HG02763 (cell line): ENCODE measurements at regions not wholly inside any gene's neighbourhood (a gene's known extent, or its start where the extent isn't known, plus 50 kb on each side); places are given as distances from the start of the nearest gene placed in this dataset.
"Not testable (repeated sequence)": the region's sequence is repeated elsewhere in the genome, so short reads cannot be mapped to it uniquely, and the experiment has no call there.

Experiments used
- ATAC-seq: cut with Tn5 transposase; IDR thresholded peaks from one replicate; pipeline ENCODE4 v1.9.1; 2021; ENCODE audit warnings: mild to moderate bottlenecking, moderate library complexity; ENCODE audit not compliant: unreplicated experiment

- ATAC-seq: no peak
Observed at GRCh38 chr5:12208366-12209100, 304.3 kb upstream of the CTNND2 start.

DNA sequence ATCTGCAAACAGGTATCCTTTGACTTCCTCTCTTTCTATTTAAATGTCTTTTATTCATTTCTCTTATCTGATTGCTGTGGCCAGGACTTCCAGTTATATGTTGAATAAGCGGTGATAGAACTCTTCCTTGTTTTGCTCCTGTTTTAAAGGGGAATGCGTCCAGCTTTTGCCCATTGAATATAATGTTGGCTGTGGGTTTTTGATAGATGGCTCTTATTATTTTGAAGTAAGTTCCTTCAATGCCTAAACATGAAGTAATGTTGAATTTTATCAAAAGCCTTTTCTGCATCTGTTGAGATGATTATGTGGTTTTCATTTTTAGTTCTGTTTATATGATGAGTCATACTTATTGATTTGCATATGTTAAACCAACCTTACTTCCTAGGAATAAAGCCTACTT lies 300.5 kb upstream of the CTNND2 start:
- ATAC-seq: no peak

GRCh38 chr5:12193536-12193935 lies 289.3 kb upstream of the CTNND2 start:
- no peak for ATAC-seq

DNA sequence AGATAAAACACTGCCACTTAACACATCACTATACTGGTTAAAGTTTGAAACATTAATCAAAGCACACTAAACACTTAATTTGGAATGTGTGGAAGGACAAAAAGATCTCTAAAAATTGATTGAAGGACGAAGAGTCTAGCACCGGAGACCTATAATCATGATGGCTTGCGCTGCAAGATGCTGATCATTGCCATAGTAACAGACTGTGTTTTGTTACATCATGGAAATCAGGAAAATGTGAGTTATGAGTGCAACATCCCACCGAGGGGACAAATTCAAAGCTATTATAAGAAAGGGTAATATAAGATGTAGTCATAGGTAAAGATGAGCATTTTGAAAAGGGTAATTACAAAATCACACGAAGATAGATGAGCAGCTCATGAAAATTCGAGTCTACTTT lies 278.8 kb upstream of the CTNND2 start:
- ATAC-seq: no peak

DNA sequence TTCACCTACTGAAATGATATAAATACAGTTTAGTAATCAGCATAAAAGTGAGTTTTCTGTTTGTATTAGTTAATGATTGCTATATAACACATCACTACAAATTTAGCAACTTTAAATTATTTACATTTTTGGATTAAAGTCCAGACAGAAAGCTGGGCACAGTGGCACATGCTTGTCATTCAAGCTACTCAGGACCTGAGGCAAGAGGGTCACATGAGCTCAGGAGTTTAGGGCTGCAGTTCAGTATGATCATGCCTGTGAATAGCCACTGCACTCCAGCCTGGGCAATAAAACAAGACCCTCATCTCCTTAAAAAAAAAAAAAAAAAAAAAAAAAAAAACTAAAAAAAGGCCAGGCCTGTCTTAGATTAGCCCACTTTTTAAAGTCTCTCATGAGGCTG lies 273.6 kb upstream of the CTNND2 start:
- no peak for ATAC-seq

GRCh38 chr5:12177225-12177624 lies 273.0 kb upstream of the CTNND2 start:
- no peak for ATAC-seq

DNA sequence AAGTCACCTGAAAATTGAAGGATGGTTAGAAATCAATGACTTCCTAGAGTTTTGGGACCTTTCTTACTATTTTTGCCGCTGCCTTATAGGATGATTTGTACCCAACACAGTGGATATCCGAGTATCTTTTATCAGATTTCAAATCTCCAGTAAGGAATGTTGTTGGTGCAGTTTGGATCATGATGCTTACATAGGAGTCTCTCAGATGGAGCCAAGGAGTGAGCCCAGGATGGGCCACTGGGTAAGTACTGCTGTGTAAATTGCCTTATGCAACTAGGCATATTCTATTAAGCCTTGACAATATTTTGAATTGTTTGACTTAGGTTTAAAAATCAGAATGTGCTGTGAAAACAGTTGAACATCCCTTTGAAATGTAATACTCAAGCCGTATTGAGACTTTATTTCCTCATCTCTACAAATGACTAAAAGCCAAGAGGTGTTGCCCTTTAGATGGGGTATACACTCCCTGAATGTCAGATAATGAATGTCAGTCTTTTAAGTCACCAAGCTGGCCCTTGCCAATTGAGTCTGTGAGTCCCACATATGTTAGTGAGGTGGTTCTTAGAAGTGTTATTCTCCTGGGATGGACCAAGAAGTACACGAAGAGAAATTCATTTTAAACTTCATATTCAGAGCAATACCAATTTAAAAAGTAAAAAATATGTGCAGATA lies 271.8 kb upstream of the CTNND2 start:
- no peak for ATAC-seq

DNA sequence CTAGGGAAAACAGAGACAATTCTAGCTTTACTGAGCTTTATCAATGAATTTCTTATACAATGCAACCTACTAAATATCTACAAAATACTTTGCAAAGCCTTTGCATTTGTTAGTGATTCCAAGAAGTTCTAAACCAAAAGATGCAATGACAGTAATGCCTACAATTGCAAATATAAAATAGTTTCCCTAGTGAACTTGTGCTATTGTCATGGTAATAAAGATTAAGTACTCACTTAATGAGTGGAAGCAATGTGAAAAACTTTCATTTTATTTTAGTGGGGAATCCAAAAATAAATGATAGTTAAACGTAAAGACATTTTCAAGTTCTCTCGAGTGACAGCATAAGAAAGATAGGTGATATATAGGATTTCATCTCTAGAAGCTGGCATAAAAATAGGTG lies 270.5 kb upstream of the CTNND2 start:
- no peak for ATAC-seq

GRCh38 chr5:12169536-12169935 lies 265.3 kb upstream of the CTNND2 start:
- no peak for ATAC-seq

- no peak for ATAC-seq
Observed at GRCh38 chr5:12162863-12163262, 258.6 kb upstream of the CTNND2 start.

DNA sequence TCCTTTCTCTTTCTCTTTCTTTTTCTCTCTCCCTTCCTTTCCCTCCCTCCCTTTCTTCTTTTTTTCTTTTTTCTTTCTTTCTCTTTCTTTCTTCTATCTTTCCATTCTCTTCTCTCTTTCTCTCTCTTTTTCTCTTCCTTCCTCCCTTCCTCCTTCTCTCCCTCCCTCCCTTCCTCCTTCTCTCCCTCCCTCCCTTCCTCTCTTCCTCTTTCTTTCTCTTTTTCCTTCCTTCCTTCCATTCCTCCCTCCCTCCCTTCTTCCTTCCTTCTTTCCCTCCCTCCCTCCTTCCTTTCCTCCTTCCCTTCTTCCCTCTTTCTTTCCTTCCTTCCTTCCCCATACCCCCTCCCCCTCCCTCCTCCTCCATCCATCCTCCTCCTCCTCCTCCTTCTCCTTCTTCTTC lies 243.3 kb upstream of the CTNND2 start:
- ATAC-seq: no peak

- ATAC-seq: no peak
Observed at GRCh38 chr5:12141496-12141895, 237.2 kb upstream of the CTNND2 start.

- ATAC-seq: no peak
Observed at GRCh38 chr5:12133520-12133919, 229.3 kb upstream of the CTNND2 start.

DNA sequence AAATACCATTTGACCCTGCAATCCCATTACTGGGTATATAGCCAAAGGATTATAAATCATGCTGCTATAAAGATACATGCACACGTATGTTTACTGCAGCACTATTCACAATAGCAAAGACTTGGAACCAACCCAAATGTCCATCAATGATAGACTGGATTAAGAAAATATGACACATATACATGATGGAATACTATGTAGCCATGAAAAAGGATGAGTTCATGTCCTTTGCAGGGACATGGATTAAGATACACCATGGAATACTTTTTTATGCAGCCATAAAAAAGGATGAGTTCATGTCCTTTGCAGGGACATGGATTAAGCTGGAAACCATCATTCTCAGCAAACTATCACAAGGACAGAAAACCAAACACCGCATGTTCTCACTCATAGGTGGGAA lies 226.8 kb upstream of the CTNND2 start:
- not testable (repeated sequence) for ATAC-seq

DNA sequence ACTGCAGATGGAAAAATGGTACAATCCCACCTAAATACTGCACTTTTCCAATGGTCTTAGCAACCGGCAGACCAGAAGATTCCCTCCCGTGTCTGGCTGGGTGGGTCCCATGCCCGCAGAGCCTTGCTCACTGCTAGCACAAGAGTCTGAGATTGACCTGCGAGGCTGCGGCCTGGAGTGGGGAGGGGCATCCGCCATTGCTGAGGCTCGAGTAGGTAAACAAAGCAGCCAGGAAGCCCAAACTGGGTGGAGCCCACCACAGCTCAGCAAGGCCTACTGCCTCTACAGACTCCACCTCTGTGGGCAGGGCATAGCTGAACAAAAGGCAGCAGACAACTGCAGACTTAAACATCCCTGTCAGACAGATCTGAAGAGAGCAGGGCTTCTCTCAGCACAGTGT lies 221.6 kb upstream of the CTNND2 start:
- ATAC-seq: no peak

- no peak for ATAC-seq
Observed at GRCh38 chr5:12119657-12120056, 215.4 kb upstream of the CTNND2 start.

- ATAC-seq: no peak
Observed at GRCh38 chr5:12114075-12114474, 209.8 kb upstream of the CTNND2 start.

DNA sequence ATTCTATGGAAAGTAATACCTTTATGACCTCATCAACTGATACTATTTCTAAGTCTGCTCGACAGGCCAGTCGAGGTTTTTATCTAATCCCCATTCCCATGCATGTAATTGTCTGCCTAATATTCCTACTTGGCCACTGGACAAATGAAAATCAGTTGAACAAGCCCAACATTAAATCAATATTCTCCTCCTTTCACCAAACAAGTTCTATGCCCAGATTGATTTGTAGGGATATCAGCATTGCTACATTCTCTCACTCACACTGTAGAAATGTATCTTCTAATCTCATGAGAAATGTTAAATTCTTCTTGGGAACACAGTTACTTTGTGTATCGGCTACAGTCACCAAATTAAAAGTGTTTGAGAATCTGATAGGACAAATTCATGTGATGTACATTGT lies 208.8 kb upstream of the CTNND2 start:
- ATAC-seq: no peak

- no peak for ATAC-seq
Observed at GRCh38 chr5:12111261-12111660, 207.0 kb upstream of the CTNND2 start.

DNA sequence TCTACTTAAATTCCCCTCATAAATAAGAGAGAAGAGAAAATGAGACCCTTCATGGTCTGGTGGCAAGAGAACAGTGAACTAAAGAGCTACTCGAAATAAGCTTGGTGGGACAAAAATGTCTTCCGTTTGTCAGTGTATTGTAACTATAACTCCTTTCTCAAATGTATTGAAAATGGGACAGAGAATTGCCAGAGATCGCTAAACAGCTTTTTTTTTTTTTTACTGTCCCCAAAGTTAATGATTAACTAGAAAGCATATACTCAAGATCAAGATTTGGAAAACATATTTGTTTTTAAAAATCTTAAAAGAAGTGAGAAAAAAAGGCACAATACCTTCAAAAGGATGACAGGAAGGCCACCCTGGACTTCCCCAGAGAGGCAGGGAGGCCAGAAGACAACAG lies 206.4 kb upstream of the CTNND2 start:
- ATAC-seq: no peak

GRCh38 chr5:12109075-12109688 lies 204.9 kb upstream of the CTNND2 start:
- ATAC-seq: no peak

DNA sequence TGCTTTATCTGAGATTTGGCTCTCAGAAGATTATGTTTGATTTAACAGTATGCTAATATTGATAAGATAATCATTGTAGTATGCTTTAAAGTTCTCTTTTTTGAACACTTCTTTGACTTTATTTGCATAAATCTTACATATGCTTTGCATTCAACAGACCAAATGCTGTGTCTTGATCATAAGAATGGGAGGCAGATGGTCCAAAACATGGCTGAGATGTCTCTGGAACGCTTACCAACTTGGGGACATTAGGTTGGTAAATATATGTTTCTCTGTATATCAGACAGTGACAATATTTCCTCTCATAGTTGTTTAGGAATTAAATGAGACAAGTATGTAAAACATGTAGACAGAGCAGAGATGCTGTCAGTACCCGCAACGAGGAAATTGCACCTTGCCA lies 197.9 kb upstream of the CTNND2 start:
- no peak for ATAC-seq
